Upper lobe of right lung (tissue), 1 donor: ENCODE measurements at regions not wholly inside any gene's neighbourhood (a gene's known extent, or its start where the extent isn't known, plus 50 kb on each side); places are given as distances from the start of the nearest gene placed in this dataset.
"Not testable (repeated sequence)": the region's sequence is repeated elsewhere in the genome, so short reads cannot be mapped to it uniquely, and the experiment has no call there.

Experiments
- ATAC-seq: fragments of 200-7000 bp; cut with Tn5 transposase; one replicate; pipeline ENCODE4 v1.9.1; 2020; ENCODE audit warnings: mild to moderate bottlenecking, moderate library complexity
- DNase-seq: peaks from one replicate; pipeline ENCODE4 v3.0.0-alpha.2; 2020
- H3K27ac ChIP-seq: fragments of 200-600 bp; one replicate; pipeline ENCODE4 v1.8.0; 2022
- H3K27me3 ChIP-seq: fragments of 200-600 bp; one replicate; pipeline ENCODE4 v1.8.0; 2022; ENCODE audit warnings: mild to moderate bottlenecking
- H3K36me3 ChIP-seq: fragments of 200-600 bp; one replicate; pipeline ENCODE4 v1.8.0; 2022
- H3K4me1 ChIP-seq: fragments of 200-600 bp; one replicate; pipeline ENCODE4 v1.8.0; 2022
- H3K4me3 ChIP-seq: fragments of 200-600 bp; one replicate; pipeline ENCODE4 v1.8.0; 2022; ENCODE audit warnings: mild to moderate bottlenecking
- H3K9me3 ChIP-seq: fragments of 200-600 bp; one replicate; pipeline ENCODE4 v1.8.0; 2022
- intact Hi-C: fragments of 100-400 bp; cut with DNase I; formaldehyde crosslinking; loops from one replicate; pipeline ENCODE4 v1.11.0; 2022
- TF ChIP-seq, protein P1 (sequence below): fragments of 200-600 bp; IDR thresholded peaks from one replicate; pipeline ENCODE4 v1.8.0; 2022; ENCODE audit warnings: antibody characterized with exemption
- donor health status: DM: no; HTN: yes; CAD: no; lungs with severe emphysema.

DNA sequence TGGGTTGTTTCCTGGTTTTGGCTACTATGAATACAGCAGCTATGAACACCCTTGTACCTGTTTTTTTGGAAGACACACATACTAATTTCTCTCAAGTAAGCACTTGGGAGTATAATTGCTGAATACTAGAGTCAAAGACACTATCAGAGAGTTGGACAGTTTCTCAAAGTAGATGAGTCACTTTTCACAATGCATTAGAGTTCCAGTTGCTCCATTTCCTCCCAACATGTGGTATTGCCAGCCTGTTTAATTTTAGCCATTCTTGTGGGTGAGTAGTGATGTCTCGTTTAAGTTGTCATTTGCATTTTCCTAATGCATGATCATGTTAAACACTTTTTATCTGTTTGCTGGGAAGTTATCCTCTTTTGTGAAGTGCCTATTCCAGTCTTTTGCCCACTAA lies 81.6 kb upstream of the GDNF start:
- Histone ChIP-seq H3K36me3 (no peaks in the 10 kb centered on the region), H3K4me1 (no peaks in the 10 kb centered on the region), H3K27ac (no peak overlapping the region), H3K9me3 (no peaks in the 10 kb centered on the region), H3K4me3 (no peak overlapping the region), H3K27me3 (no peaks in the 10 kb centered on the region)
- ATAC-seq (no peak), DNase-seq (no peak)
- TF ChIP-seq, protein P1, sequence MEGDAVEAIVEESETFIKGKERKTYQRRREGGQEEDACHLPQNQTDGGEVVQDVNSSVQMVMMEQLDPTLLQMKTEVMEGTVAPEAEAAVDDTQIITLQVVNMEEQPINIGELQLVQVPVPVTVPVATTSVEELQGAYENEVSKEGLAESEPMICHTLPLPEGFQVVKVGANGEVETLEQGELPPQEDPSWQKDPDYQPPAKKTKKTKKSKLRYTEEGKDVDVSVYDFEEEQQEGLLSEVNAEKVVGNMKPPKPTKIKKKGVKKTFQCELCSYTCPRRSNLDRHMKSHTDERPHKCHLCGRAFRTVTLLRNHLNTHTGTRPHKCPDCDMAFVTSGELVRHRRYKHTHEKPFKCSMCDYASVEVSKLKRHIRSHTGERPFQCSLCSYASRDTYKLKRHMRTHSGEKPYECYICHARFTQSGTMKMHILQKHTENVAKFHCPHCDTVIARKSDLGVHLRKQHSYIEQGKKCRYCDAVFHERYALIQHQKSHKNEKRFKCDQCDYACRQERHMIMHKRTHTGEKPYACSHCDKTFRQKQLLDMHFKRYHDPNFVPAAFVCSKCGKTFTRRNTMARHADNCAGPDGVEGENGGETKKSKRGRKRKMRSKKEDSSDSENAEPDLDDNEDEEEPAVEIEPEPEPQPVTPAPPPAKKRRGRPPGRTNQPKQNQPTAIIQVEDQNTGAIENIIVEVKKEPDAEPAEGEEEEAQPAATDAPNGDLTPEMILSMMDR = no peak
- intact Hi-C loops = no loop called here

GRCh38 chr5:37918424-37918823 lies 78.6 kb upstream of the GDNF start:
- Histone ChIP-seq H3K36me3 (no peaks in the 10 kb centered on the region), H3K9me3 (no peaks in the 10 kb centered on the region), H3K4me3 (no peak overlapping the region), H3K27ac (no peak overlapping the region), H3K27me3 (no peaks in the 10 kb centered on the region), H3K4me1 (no peaks in the 10 kb centered on the region)
- no peak for DNase-seq
- no peak for ATAC-seq
- TF ChIP-seq, protein P1 = no peak
- intact Hi-C loops = no loop called here

- no peak overlapping the region for H3K4me3 ChIP-seq
- intact Hi-C loops = no loop called here
- H3K27ac ChIP-seq = no peak overlapping the region
- no peak for DNase-seq
- no peaks in the 10 kb centered on the region for H3K36me3 ChIP-seq
- H3K9me3 ChIP-seq = no peaks in the 10 kb centered on the region
- TF ChIP-seq, protein P1 = no peak
- no peaks in the 10 kb centered on the region for H3K4me1 ChIP-seq
- H3K27me3 ChIP-seq = no peaks in the 10 kb centered on the region
- ATAC-seq = no peak
These were observed 76.7 kb upstream of the GDNF start for GRCh38 chr5:37916525-37916924.

DNA sequence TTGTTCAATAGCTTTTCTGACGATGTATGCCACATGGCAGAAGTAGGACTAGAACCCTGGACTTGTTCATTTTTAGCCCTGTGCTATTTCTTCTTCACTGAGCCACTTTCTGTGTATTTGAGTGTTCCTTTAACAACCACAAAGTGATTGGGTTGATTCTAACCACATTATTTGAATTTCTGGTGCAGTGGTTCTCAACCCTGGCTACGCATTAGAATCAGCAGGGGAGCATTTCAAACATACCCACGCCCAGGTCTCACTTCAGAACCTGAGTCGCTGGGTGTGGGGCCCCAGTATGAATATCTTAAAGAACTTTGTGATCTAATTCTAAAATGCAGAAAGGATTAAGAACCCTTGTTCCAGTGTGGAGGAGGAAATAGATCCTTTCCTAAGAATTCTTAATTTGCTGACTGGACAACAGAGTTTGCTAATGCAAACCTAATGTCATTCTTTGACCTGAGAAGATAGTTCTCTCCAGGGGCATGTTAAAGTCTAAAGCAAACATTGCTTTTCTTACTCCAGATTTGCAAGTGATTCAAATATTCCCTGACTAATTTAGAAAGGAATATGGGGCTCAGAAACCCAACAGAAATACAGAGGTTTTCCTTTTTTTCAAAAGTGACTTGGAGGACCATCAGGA lies 75.4 kb upstream of the GDNF start:
- DNase-seq (no peak), ATAC-seq (no peak)
- Histone ChIP-seq H3K27ac (no peak overlapping the region), H3K4me3 (no peak overlapping the region), H3K4me1 (no peaks in the 10 kb centered on the region), H3K9me3 (no peaks in the 10 kb centered on the region), H3K27me3 (no peaks in the 10 kb centered on the region), H3K36me3 (no peaks in the 10 kb centered on the region)
- TF ChIP-seq, protein P1 = no peak
- intact Hi-C loops = no loop called here

DNA sequence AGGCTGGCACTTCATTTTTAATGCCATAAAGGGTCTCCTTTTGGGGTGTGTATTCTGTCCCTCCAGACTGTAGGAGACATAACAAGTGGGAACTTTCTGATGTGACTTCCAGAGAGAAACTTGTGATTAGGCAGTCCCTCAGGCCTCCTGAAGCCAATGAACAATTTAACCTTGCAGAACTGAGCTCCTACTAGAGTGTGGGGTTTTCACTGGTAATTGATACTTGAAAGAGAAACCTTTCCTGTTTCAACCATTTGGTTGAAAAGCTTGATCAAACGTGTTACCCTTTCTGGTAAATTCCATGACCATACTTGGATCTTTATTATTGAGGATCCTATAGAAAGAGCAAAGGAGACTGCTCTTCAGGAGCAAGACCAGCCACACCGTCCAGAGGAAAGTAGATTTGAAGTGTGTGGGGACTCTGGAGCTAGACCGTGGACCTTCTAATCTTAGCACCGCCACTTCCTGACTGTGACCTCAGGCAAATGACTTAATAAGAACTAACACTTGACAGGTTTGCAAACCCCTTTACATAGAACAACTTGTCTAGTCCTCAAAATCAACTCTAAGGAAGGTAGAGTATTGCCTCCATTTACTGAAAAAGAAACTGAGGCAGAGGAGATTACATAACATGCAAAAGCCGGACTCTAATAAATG lies 69.9 kb upstream of the GDNF start:
- H3K27me3 ChIP-seq, DNase-seq, ATAC-seq, intact Hi-C loops, H3K9me3 ChIP-seq, H3K27ac ChIP-seq, H3K4me3 ChIP-seq, H3K4me1 ChIP-seq, H3K36me3 ChIP-seq: not testable (repeated sequence)

DNA sequence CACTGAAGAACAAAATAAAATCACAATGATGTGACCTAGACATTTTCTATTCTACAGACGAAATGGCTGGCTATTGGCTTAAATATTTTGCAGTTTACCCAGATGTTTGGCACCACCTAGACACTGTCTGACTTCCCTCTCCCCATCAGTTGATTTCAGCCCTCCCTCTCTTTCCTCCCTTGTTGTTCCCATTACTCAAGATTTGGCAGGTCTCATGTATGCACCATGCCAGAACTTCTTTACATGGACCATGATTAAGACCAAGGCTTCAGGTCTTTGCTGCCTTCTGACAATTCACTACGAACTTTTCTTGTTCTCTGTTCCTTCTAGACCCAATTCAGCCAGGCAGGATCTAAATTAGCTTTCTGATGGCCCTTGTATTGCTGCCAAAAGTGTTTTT lies 66.6 kb upstream of the GDNF start:
- no peak overlapping the region for H3K4me3 ChIP-seq
- H3K27me3 ChIP-seq = no peaks in the 10 kb centered on the region
- no peaks in the 10 kb centered on the region for H3K4me1 ChIP-seq
- no peak for DNase-seq
- TF ChIP-seq, protein P1 = no peak
- H3K36me3 ChIP-seq = no peaks in the 10 kb centered on the region
- ATAC-seq = no peak
- no peak overlapping the region for H3K27ac ChIP-seq
- intact Hi-C loops = no loop called here
- H3K9me3 ChIP-seq = no peaks in the 10 kb centered on the region
